NCI-H2171 treated with DMSO at 0.1 percent for 48 hours (cell line): ENCODE measurements at regions not wholly inside any gene's neighbourhood (a gene's known extent, or its start where the extent isn't known, plus 50 kb on each side); places are given as distances from the start of the nearest gene placed in this dataset.
A peak's percentile ranks its signal among the peaks of the same experiment; 100 is the strongest.
"Not testable (repeated sequence)": the region's sequence is repeated elsewhere in the genome, so short reads cannot be mapped to it uniquely, and the experiment has no call there.

Experiments
- DNase-seq: peaks from one replicate; lab custom pipeline; 2025; lab: John Stamatoyannopoulos, UW

DNA sequence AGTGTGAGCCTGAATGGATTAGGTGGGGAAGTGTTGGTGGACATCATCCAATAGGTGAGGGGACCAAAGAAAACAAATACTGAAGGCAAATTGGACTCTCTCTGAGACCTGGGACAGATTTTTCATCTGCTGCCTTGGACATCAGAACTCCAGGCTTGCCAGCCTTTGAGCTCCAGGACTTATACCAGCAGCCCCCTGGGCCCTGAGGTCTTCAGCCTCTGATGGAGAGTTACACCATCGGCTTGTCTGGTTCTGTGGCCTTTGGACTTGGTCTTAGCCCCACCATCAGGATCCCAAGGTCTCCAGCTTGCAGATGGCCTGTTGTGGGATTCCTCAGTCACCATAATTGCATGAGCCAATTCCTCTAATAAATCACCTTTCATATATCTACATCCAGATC, 80.8 kb upstream of the SLC8A3 start:
- DNase-seq: no peak

DNA sequence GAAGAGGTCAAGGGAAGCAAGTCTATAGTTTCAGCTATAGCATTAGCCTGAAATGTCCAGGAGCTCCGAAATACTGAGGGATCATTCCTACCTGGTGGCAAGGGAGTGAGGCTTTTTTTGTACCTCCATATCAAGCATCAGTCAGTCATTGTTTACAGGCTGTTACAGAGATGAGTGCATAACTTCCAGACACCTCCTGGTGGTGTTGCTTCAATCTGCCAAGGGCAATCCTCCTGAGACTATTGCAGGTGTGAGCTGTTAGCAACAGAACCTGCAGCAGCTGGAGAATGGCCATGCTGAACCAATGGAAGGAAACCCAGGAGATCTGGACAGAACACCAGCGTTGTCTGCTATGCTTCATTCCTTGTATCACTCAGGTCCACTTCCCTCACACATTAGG, 80.0 kb upstream of the SLC8A3 start:
- DNase-seq: peak; percentile 78

- no peak for DNase-seq
Observed at GRCh38 chr14:70266157-70266556, 77.4 kb upstream of the SLC8A3 start.

DNA sequence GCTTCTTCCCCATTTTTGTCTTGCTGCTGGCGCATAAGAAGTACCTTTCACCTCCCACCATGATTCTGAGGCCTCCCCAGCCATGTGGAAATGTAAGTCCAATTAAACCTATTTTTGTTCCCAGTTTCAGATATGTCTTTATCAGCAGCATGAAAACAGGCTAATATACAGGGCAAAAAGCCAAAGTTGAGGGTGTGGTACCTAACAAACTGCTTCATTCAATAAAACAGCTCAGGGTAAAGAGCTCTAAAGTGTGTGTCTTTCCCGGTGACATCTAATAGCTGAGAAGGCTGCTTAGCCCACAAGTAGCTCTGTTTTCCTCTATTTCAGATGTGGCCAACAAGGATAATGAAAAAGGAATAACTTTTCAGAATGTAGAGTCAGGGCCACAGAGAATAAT, 76.7 kb upstream of the SLC8A3 start:
- no peak for DNase-seq

GRCh38 chr14:70259420-70259819, 70.7 kb upstream of the SLC8A3 start:
- no peak for DNase-seq

DNA sequence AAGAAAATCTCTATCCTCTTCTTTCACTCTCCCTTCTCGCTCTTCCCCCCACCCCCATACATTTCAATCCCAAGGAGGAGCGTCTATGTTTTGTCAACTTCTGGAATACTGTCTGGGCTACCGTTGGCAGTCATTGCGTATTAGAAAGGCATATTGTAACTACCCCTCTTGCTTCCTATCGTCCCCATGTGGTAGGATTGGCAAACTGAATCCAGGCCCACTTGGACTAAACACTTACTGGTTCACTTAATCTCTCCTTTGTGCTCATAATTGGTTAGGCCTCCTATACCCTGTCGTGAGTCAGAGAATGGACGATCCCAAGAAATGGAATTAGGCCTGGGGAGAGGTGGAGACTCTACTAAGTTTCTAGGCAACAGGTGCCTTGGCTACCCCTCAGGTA, 68.8 kb upstream of the SLC8A3 start:
- DNase-seq: no peak

DNA sequence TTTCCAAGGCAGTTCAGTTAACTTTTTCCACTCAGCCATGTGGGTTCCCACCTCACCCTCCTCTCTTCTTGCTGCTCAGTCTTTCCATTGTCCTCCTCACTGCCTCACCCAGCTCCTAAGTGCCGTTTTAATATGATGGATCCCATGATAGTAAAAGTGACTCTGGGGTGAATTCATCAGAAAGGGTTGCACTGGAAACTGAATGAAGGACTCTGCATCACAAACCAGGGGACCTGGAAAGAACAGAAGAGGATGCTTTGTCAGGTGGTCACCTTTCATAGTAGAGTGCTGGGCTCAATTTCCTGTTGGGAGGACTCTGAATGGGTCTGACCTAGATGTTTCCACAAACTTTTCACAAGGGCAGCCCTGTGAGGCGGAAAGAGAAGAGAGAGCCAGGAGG, 67.8 kb upstream of the SLC8A3 start:
- no peak for DNase-seq

DNA sequence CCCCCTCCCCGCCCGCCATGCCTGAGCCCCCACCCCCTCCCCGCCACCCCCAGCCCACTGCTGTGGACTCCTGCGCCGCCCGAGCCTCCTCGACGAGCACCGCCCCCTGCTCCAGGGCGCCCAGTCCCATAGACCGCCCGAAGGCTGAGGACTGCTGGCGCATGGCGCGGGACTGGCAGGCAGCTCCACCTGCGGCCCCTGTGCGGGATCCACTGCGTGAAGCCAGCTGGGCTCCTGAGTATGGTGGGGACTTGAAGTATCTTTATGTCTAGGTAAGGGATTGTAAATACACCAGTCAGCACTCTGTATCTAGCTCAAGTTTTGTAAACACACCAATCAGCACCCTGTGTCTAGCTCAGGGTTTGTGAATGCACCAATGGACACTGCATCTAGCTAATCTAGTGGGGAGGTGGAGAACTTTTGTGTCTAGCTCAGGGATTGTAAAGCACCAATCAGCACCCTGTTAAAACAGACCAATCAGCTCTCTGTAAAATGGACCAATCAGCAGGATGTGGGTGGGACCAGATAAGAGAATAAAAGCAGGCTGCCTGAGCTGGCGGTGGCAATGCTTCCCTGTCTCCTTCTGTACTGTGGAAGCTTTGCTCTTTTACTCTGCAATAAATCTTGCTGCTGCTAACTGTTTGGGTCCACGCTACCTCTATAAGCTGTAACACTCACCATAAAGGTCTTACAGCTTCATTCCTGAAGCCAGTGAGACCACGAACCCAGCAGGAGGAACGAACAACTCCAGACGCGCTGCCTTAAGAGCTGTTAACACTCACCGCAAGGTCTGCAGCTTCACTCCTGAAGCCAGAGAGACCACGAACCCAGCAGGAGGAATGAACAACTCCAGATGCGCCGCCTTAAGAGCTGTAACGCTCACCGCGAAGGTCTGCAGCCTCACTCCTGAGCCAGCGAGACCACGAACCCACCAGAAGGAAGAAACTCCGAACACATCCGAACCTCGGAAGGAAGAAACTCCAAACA, 66.6 kb upstream of the SLC8A3 start:
- peak; percentile 22 for DNase-seq

DNA sequence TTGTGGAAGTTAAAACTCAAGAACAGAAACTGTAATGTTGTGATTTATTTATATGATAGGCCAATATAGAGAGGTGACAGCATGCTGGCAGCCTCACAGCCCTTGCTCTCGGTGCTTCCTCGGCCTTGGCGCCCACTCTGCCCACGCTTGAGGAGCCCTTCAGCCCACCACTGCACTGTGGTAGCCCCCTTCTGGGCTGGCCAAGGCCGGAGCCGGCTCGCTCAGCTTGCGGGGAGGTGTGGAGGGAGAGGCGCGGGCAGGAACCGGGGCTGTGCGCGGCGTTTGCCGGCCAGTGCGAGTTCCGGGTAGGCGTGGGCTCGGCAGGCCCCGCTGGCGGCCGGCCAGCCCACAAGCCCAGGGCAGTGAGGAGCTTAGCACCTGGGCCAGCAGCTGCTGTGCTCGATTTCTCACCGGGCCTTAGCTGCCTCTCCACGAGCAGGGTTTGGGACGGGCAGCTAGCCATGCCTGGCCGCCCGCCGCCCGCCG, 65.8 kb upstream of the SLC8A3 start:
- no peak for DNase-seq

GRCh38 chr14:70253547-70253946, 64.8 kb upstream of the SLC8A3 start:
- not testable (repeated sequence) for DNase-seq

DNA sequence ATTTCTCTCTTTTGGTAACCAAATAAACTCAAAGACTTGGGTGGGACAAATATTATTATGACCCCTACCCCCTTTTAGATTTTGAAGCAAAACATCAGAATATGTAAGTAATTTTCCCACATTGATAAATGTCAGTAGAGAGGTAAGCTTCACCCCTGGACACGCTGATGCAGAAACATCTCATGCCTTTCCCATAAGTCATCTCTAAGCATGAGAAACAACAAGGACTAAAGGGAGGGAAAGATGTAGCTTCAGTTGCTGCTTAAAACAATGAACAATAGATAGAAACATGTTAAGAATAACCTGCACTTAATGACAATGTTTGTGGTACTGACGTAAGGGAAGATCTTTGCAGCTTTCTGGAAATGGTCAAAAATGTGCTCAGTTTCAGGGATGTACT, 56.3 kb upstream of the SLC8A3 start:
- DNase-seq: no peak

DNA sequence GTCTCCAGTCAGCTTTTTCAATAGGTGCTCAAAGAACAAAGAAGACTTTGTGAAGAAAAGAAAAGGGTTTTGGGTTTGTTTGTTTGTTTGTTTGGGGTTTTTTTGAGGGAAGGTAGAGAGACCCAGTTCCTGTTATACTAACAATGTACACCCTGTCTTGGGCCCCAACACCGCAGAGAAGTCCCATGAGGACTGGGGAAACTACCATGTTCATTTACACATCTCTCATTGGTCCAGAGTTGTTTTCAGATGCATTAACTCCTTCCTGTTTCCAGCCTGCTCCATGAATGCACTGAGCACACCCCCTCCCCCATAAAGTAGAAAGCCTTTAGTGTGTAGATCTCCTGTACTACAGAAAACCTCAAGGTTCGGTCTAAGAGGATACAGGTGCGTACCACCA, 51.1 kb upstream of the SLC8A3 start:
- DNase-seq: no peak

DNA sequence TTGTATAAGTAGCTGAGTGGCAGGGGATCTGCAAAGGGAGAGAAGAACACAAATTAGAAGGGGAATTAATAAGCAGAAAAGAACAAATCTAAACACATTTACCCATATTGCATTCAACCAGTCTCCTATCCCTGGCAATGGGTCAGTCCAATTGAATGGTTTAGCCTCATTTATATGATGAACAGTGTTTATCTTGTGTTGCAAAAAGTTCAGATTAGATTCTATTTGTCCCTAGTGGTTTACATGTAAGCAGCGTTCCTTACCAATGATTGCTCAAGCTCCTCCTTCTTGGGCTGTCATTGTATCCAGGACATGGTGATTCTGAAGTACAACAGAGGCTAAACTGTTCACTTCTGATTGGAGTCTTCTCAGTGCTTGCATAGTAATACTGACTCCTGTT, 49.9 kb upstream of the SLC8A3 start:
- not testable (repeated sequence) for DNase-seq
